ENCODE measurements at regions not wholly inside any gene's neighbourhood (a gene's known extent, or its start where the extent isn't known, plus 50 kb on each side); places are given as distances from the start of the nearest gene placed in this dataset.

GRCh38 chr4:103497692-103498091 is 222.1 kb downstream of the TACR3 start:
- no peak for TF ChIP-seq CTCF (IDR thresholded peaks at IDR 0.05)
- TF ChIP-seq EZH2 (IDR thresholded peaks at IDR 0.05): no peak

All from neural progenitor cell (in vitro differentiated cells).